ENCODE measurements at regions not wholly inside any gene's neighbourhood (a gene's known extent, or its start where the extent isn't known, plus 50 kb on each side); places are given as distances from the start of the nearest gene placed in this dataset.
A peak's percentile ranks its signal among the peaks of the same experiment; 100 is the strongest.
"Not testable (repeated sequence)": the region's sequence is repeated elsewhere in the genome, so short reads cannot be mapped to it uniquely, and the experiment has no call there.

- ATAC-seq (no peak), DNase-seq (no peak)
- Histone ChIP-seq H3K27me3 (ENCODE audit: control insufficient read depth, insufficient read depth) (no peaks in the 10 kb centered on the region), H3K4me3 (ENCODE audit: low read length) (no peak overlapping the region), H3K27ac (ENCODE audit: low read length) (no peak overlapping the region), H3K9me3 (ENCODE audit: control insufficient read depth, low read length) (no peaks in the 10 kb centered on the region), H3K4me1 (ENCODE audit: control insufficient read depth, insufficient read depth, low read length) (no peaks in the 10 kb centered on the region)
- intact Hi-C loops (cut with DNase I) = no loop called here
- WGBS = 83% methylated on average over 10 of the region's 10 CpGs
These were observed 1053.5 kb downstream of the SI start for GRCh38 chr3:164024786-164025185.

DNA sequence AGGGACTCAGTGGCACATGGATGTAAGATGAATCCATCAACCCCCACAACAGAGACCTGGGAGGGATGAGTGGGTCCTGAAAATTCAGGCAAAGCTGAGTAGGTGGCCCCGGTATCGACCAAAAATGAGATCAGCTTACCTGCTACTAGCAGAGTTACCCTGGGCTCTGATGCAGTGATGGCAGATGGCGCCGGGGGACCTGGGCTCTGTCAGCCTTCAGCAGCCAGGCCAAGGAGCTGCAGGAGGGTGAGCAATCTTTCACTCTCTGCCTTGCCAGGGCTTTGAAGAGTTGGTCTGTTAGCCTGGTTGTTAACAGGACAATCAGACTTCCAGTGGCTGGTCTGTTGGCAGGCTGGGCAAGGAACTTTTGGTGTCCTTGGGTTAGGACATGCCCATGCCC, 1054.8 kb downstream of the SI start:
- Histone ChIP-seq H3K4me1 (ENCODE audit: control insufficient read depth, insufficient read depth, low read length) (no peaks in the 10 kb centered on the region), H3K27me3 (ENCODE audit: control insufficient read depth, insufficient read depth) (no peaks in the 10 kb centered on the region), H3K4me3 (ENCODE audit: low read length) (no peak overlapping the region), H3K27ac (ENCODE audit: low read length) (no peak overlapping the region), H3K9me3 (ENCODE audit: control insufficient read depth, low read length) (no peaks in the 10 kb centered on the region)
- no peak for ATAC-seq
- WGBS = 70% methylated on average over 4 of the region's 4 CpGs
- DNase-seq = no peak
- intact Hi-C loops (cut with DNase I) = no loop called here

DNA sequence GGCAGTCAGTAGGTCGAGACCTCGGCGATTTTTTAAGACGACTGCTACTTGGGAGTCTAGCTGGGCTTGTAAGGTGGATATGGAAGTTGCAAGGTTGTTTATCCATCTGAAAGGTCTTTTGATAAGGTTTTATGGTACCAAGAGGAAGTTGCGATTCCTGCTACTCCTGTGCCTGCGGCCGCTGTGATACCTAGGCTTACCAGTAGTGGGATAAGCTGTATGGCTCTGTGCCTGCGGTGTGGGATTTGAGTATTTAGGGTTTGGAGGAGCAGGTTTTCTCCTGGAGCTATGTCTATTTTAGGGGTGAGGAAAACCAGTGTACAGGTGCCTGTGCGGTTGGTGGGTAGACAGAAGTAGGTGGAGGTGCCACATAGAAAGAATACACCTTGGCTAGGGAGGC, 1059.8 kb downstream of the SI start:
- DNase-seq (no peak), ATAC-seq (no peak)
- intact Hi-C loops (cut with DNase I) = no loop called here
- H3K4me3 ChIP-seq (ENCODE audit: low read length) = no peak overlapping the region
- no peaks in the 10 kb centered on the region for H3K27me3 ChIP-seq (ENCODE audit: control insufficient read depth, insufficient read depth)
- WGBS = 88% methylated on average over 9 of the region's 9 CpGs
- no peaks in the 10 kb centered on the region for H3K4me1 ChIP-seq (ENCODE audit: control insufficient read depth, insufficient read depth, low read length)
- H3K9me3 ChIP-seq (ENCODE audit: control insufficient read depth, low read length) = no peaks in the 10 kb centered on the region
- no peak overlapping the region for H3K27ac ChIP-seq (ENCODE audit: low read length)

GRCh38 chr3:164007765-164008164, 1070.5 kb downstream of the SI start:
- no peak overlapping the region for H3K4me3 ChIP-seq (ENCODE audit: low read length)
- intact Hi-C loops (cut with DNase I) = no loop called here
- H3K27ac ChIP-seq (ENCODE audit: low read length) = no peak overlapping the region
- no peaks in the 10 kb centered on the region for H3K9me3 ChIP-seq (ENCODE audit: control insufficient read depth, low read length)
- ATAC-seq (no peak), DNase-seq (no peak)
- H3K4me1 ChIP-seq (ENCODE audit: control insufficient read depth, insufficient read depth, low read length) = no peaks in the 10 kb centered on the region
- WGBS = 94% methylated on average over 1 of the region's 1 CpG
- no peaks in the 10 kb centered on the region for H3K27me3 ChIP-seq (ENCODE audit: control insufficient read depth, insufficient read depth)

GRCh38 chr3:164004205-164004604, 1074.1 kb downstream of the SI start:
- ATAC-seq (no peak), DNase-seq (peak in 1 of 3 donors; percentile 46)
- Histone ChIP-seq H3K4me3 (ENCODE audit: low read length) (no peak overlapping the region), H3K9me3 (ENCODE audit: control insufficient read depth, low read length) (no peaks in the 10 kb centered on the region), H3K27ac (ENCODE audit: low read length) (no peak overlapping the region), H3K27me3 (ENCODE audit: control insufficient read depth, insufficient read depth) (no peaks in the 10 kb centered on the region), H3K4me1 (ENCODE audit: control insufficient read depth, insufficient read depth, low read length) (no peaks in the 10 kb centered on the region)
- WGBS = 86% methylated on average over 22 of the region's 22 CpGs
- intact Hi-C loops (cut with DNase I) = no loop called here

GRCh38 chr3:164003016-164003415, 1075.3 kb downstream of the SI start:
- ATAC-seq; H3K27me3 ChIP-seq (ENCODE audit: control insufficient read depth, insufficient read depth); H3K9me3 ChIP-seq (ENCODE audit: control insufficient read depth, low read length); H3K27ac ChIP-seq (ENCODE audit: low read length); H3K4me3 ChIP-seq (ENCODE audit: low read length); intact Hi-C loops (cut with DNase I); H3K4me1 ChIP-seq (ENCODE audit: control insufficient read depth, insufficient read depth, low read length): not testable (repeated sequence)
- WGBS = 97% methylated on average over 21 of the region's 21 CpGs
- DNase-seq = peak in 1 of 3 donors; percentile 49

- no peak for DNase-seq
- no peak overlapping the region for H3K4me3 ChIP-seq (ENCODE audit: low read length)
- H3K4me1 ChIP-seq (ENCODE audit: control insufficient read depth, insufficient read depth, low read length) = no peaks in the 10 kb centered on the region
- no peak overlapping the region for H3K27ac ChIP-seq (ENCODE audit: low read length)
- intact Hi-C loops (cut with DNase I) = no loop called here
- no peak for ATAC-seq
- no peaks in the 10 kb centered on the region for H3K9me3 ChIP-seq (ENCODE audit: control insufficient read depth, low read length)
- H3K27me3 ChIP-seq (ENCODE audit: control insufficient read depth, insufficient read depth) = no peaks in the 10 kb centered on the region
- WGBS = 82% methylated on average over 6 of the region's 6 CpGs
These were observed 1094.4 kb downstream of the SI start for GRCh38 chr3:163983940-163984339.

GRCh38 chr3:163971861-163972260, 1106.4 kb downstream of the SI start:
- ATAC-seq (no peak), DNase-seq (no peak)
- Histone ChIP-seq H3K9me3 (ENCODE audit: control insufficient read depth, low read length) (no peaks in the 10 kb centered on the region), H3K4me1 (ENCODE audit: control insufficient read depth, insufficient read depth, low read length) (no peaks in the 10 kb centered on the region), H3K4me3 (ENCODE audit: low read length) (no peak overlapping the region), H3K27ac (ENCODE audit: low read length) (no peak overlapping the region), H3K27me3 (ENCODE audit: control insufficient read depth, insufficient read depth) (no peaks in the 10 kb centered on the region)
- intact Hi-C loops (cut with DNase I) = no loop called here

DNA sequence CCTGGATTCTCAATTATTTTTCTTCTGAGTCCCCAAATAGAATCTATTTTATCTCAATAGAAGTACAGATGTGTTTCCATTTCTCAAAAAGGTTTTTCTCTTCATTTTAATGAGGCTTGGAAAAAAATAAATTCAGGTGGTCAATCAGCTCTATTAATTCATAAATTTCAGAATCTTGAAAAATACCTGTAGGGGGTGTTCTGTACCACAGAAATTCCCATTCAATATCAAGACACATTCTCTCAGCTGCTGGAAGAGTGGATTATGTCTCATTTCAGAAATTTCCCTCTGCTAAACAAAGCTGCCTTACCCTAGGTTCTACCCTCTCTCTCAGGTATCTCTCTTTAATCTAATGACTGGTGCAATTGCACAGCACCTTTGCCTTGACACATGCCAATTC, 1121.2 kb downstream of the SI start:
- Histone ChIP-seq H3K27ac (ENCODE audit: low read length) (no peak overlapping the region), H3K9me3 (ENCODE audit: control insufficient read depth, low read length) (no peaks in the 10 kb centered on the region), H3K4me3 (ENCODE audit: low read length) (no peak overlapping the region), H3K4me1 (ENCODE audit: control insufficient read depth, insufficient read depth, low read length) (no peaks in the 10 kb centered on the region), H3K27me3 (ENCODE audit: control insufficient read depth, insufficient read depth) (no peaks in the 10 kb centered on the region)
- ATAC-seq (no peak), DNase-seq (no peak)
- intact Hi-C loops (cut with DNase I) = no loop called here

DNA sequence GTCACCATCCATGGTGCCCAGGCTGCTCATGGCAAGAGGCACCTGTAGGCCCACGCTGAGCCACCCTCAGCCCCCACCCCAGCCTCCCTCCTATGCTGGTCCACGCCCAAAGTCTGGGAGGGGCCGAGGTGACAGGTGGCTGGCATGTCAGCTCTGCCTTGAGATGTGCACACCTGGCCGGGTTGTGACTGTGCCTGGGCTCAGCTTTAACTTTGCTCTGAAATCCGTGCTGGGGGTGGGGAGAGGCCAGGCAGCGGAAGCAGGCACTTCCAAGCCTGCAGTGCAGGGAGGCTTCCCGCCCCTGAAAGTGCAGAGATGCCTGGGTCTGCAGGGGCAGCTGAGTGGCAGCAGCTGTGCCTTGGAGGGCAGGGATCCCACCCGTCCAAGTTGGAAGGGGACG, 1124.8 kb downstream of the SI start:
- 66% methylated on average over 9 of the region's 9 CpGs for WGBS
- Histone ChIP-seq H3K4me3 (ENCODE audit: low read length) (no peak overlapping the region), H3K9me3 (ENCODE audit: control insufficient read depth, low read length) (no peaks in the 10 kb centered on the region), H3K27me3 (ENCODE audit: control insufficient read depth, insufficient read depth) (no peaks in the 10 kb centered on the region), H3K4me1 (ENCODE audit: control insufficient read depth, insufficient read depth, low read length) (no peaks in the 10 kb centered on the region), H3K27ac (ENCODE audit: low read length) (no peak overlapping the region)
- intact Hi-C loops (cut with DNase I) = no loop called here
- no peak for ATAC-seq
- peak in 2 of 3 donors; percentile 33 to 40 for DNase-seq

GRCh38 chr3:163952499-163952898, 1125.8 kb downstream of the SI start:
- Histone ChIP-seq H3K9me3 (ENCODE audit: control insufficient read depth, low read length) (no peaks in the 10 kb centered on the region), H3K27me3 (ENCODE audit: control insufficient read depth, insufficient read depth) (no peaks in the 10 kb centered on the region), H3K4me3 (ENCODE audit: low read length) (no peak overlapping the region), H3K27ac (ENCODE audit: low read length) (no peak overlapping the region), H3K4me1 (ENCODE audit: control insufficient read depth, insufficient read depth, low read length) (no peaks in the 10 kb centered on the region)
- 97% methylated on average over 3 of the region's 3 CpGs for WGBS
- ATAC-seq = no peak
- DNase-seq = no peak
- intact Hi-C loops (cut with DNase I) = no loop called here

DNA sequence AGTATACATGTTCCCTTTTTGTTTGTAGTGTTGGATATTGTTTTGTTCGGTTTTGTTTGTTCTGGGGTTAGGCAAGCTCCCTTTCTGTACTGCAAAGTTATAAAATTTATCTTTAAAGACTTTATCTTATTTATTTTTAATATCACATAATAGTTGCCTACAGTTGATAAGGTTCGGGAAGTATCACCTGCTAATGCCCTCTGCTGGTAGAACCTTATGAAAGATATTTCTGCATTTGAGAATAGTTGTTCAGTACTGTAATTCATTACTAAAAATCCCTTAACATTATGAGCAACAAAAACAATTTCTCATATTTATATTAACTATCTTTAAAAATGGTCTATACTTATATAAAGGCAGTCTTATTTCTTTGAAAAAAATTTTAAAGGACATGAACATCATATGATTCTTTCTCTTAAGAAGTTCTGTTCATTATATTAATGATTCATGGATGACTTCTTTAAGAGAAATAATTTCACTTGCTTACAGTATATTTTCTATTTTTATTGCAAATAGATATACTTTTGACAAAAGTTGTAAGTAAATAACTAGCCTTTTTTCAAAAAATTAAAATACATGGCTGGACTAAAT, 1126.8 kb downstream of the SI start:
- Histone ChIP-seq H3K27me3 (ENCODE audit: control insufficient read depth, insufficient read depth) (no peaks in the 10 kb centered on the region), H3K9me3 (ENCODE audit: control insufficient read depth, low read length) (no peaks in the 10 kb centered on the region), H3K4me1 (ENCODE audit: control insufficient read depth, insufficient read depth, low read length) (no peaks in the 10 kb centered on the region), H3K27ac (ENCODE audit: low read length) (no peak overlapping the region), H3K4me3 (ENCODE audit: low read length) (no peak overlapping the region)
- no peak for ATAC-seq
- intact Hi-C loops (cut with DNase I) = no loop called here
- DNase-seq = no peak
- 30% methylated on average over 2 of the region's 2 CpGs for WGBS

Data from right cardiac atrium (tissue), 5 donors.